ENCODE measurements at regions not wholly inside any gene's neighbourhood (a gene's known extent, or its start where the extent isn't known, plus 50 kb on each side); places are given as distances from the start of the nearest gene placed in this dataset.

GRCh38 chr9:135242049-135242396 is 154.6 kb downstream of the OLFM1 start:
- Histone ChIP-seq H3K18ac (ENCODE audit: low read depth, low read length) (no peak overlapping the region), H3K27ac (ENCODE audit: insufficient read depth, low read length) (no peak overlapping the region), H3K4ac (ENCODE audit: low read depth, low read length) (no peak overlapping the region), H3K9ac (ENCODE audit: low read depth, low read length) (no peak overlapping the region), H2BK15ac (ENCODE audit: low read depth, low read length) (no peak overlapping the region), H3K56ac (ENCODE audit: extremely low read depth, insufficient read depth, low read length) (no peak overlapping the region), H4K20me1 (ENCODE audit: insufficient read depth, low read length) (no peaks in the 10 kb centered on the region), H3K4me2 (ENCODE audit: low read depth, low read length) (no peak overlapping the region), H4K91ac (ENCODE audit: insufficient read depth, low read depth, low read length) (no peak overlapping the region), H3K27me3 (ENCODE audit: control insufficient read depth, insufficient read depth, low read length) (no peaks in the 10 kb centered on the region), H3K79me1 (ENCODE audit: low read depth in 1 of 2, low read length in 2 of 2) (no peaks in the 10 kb centered on the region), H3K4me1 (ENCODE audit: control insufficient read depth, insufficient read depth, low read length) (no peaks in the 10 kb centered on the region), H4K5ac (ENCODE audit: low read depth, low read length) (no peak overlapping the region), H3K36me3 (ENCODE audit: control insufficient read depth, insufficient read depth, low read length) (no peaks in the 10 kb centered on the region), H3K9me3 (ENCODE audit: control insufficient read depth, insufficient read depth, low read length) (peaks cover 32% of the 10 kb centered on the region), H4K8ac (ENCODE audit: low read depth in 2 of 2, low read length in 2 of 2) (no peak overlapping the region), H2AFZ (replicated peaks; ENCODE audit: low read length, poor library complexity) (no peak overlapping the region), H2AK5ac (ENCODE audit: low read depth, low read length) (no peak overlapping the region), H2BK5ac (ENCODE audit: low read depth, low read length, poor library complexity, severe bottlenecking) (no peak overlapping the region), H3K4me3 (ENCODE audit: insufficient read depth, low read depth, low read length) (no peak overlapping the region), H2BK120ac (ENCODE audit: low read depth, low read length) (no peak overlapping the region), H2BK20ac (ENCODE audit: low read depth, low read length) (no peak overlapping the region), H3K23ac (ENCODE audit: low read depth, low read length) (no peak overlapping the region), H3K9me1 (ENCODE audit: insufficient read depth, low read length) (no peaks in the 10 kb centered on the region), H3K14ac (replicated peaks; ENCODE audit: low read depth, low read length) (no peak overlapping the region), H2AK9ac (replicated peaks; ENCODE audit: low read depth, low read length, poor library complexity) (no peak overlapping the region)
- in situ Hi-C loops (cut with MboI; ENCODE audit: low sequenced_read_pairs), result no loop called here
- BruUV-seq (replicated peaks), result no TSS peak
- intact Hi-C loops (cut with micrococcal nuclease), result no loop called here
- no peak for DNase-seq
- ATAC-seq (ENCODE audit: low read depth), result no peak
- CTCF ChIA-PET, result no interaction called here
- dilution Hi-C loops (cut with HindIII; ENCODE audit: low sequenced_read_pairs, unreplicated experiment), result no loop called here
- POLR2A ChIA-PET (ENCODE audit: unreplicated experiment), result no interaction called here
- TF ChIP-seq CEBPB (IDR thresholded peaks at IDR 0.05; ENCODE audit: low read depth, low read length) (no peak), FOS (IDR thresholded peaks at IDR 0.05; ENCODE audit: low read depth, low read length) (no peak), BHLHE40 (IDR thresholded peaks at IDR 0.05; ENCODE audit: low read depth, low read length) (no peak), MAZ (IDR thresholded peaks at IDR 0.05; ENCODE audit: borderline replicate concordance, low read depth, low read length) (no peak), USF2 (IDR thresholded peaks at IDR 0.05; ENCODE audit: low read depth, low read length) (no peak), SMC3 (IDR thresholded peaks at IDR 0.05; ENCODE audit: low read depth, low read length) (no peak), NFE2L2 (IDR thresholded peaks at IDR 0.05; ENCODE audit: low read depth, low read length) (no peak), POLR2A (IDR thresholded peaks at IDR 0.05; ENCODE audit: low read depth, low read length) (no peak), RCOR1 (IDR thresholded peaks at IDR 0.05; ENCODE audit: insufficient replicate concordance, low read length) (no peak), MAFK (IDR thresholded peaks at IDR 0.05; ENCODE audit: low read depth, low read length) (no peak), ELK1 (IDR thresholded peaks at IDR 0.05; ENCODE audit: borderline replicate concordance, low read depth, low read length) (no peak), CHD1 (IDR thresholded peaks at IDR 0.05; ENCODE audit: low read depth, low read length) (no peak), MXI1 (IDR thresholded peaks at IDR 0.05; ENCODE audit: borderline replicate concordance, low read depth, low read length) (no peak)
- 30% methylated on average over 7 of the region's 9 CpGs; no CpG with 5 or more reads in 1 of the 2 experiments for WGBS, 2 experiments (ENCODE audit: extremely low coverage in 2 of 2, insufficient read length in 1 of 2)

Measured in IMR-90 (cell line).